ENCODE measurements at regions not wholly inside any gene's neighbourhood (a gene's known extent, or its start where the extent isn't known, plus 50 kb on each side); places are given as distances from the start of the nearest gene placed in this dataset.

DNA sequence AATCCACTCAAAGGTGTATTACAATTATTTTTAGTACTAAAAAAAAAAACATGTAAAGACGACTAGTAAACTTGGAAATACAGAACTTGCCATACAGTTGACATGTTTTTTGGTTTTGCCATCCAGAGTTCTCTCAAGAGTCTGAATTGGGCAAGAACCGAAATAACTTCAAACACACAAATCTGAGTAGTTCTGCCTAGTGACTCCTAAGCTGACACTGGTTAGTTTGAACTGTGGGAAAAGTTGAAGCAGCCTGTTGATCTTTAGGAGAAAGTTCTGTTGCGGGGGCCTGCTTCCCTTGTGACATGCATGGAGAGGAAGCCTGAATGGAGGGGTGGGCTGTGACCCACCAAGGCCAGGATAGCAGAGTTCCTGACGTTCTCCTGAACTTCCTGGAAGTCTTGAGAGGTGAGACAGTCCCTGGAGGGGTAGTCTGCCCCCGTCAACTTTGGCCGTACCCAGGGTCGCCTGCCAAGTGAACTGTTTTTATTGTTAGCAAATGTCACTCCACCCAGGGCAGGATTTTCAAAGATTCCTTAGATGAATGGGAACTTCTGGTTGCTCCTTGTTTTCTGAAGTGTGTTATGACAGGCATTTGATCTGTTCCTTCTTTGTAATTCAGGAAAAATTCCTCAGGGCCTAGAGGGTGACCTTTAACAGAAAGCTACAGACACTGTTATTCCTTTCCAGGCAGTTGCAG, 85.6 kb upstream of the SPTBN1 start:
- WGBS, 3 donors, result 41 to 49% (median 48%) methylated on average over 7 of the region's 7 CpGs
- peaks cover 7% of the 10 kb centered on the region for H3K4me1 ChIP-seq
- intact Hi-C loops (cut with DNase I), result no loop called here

DNA sequence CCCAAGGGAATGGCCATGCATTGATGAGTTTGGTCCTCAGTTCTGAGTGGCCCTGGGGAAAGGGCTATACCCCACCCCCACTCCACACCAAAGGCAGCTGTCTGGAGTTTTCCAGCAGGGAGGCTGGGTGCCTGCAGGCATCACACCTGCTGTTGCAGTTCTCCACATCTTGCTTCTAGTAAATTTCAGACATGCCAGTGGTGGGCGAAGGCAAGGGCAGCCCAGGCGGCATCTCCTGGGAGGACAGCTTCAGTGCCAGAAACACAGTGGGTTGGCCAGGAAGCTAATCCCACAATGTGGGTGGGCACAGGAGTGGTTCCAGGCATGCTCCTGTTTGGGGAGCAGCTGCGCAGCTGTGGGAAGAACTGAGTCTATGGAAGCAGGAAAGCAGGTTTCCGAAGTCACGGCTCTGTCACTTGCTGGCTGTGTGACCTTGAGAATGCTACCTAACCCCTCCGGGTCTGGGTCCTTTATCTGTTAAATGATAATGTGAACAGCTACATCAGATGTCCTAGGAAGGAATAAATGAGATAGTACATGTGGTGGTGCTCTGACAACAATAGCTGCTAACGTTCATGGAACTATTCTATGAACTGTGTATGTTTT, 84.6 kb upstream of the SPTBN1 start:
- 41 to 47% (median 44%) methylated on average over 7 of the region's 7 CpGs for WGBS, 3 donors
- peak in 1 of 4 donors; percentile 31 for ATAC-seq
- H3K4me1 ChIP-seq, result peaks cover 7% of the 10 kb centered on the region

More for the DNA sequence above, 85.6 kb upstream of the SPTBN1 start:
- no peaks in the 10 kb centered on the region for H3K36me3 ChIP-seq (ENCODE audit: insufficient read depth in 1 of 2, low read depth in 1 of 2)
- TF ChIP-seq, protein P1, sequence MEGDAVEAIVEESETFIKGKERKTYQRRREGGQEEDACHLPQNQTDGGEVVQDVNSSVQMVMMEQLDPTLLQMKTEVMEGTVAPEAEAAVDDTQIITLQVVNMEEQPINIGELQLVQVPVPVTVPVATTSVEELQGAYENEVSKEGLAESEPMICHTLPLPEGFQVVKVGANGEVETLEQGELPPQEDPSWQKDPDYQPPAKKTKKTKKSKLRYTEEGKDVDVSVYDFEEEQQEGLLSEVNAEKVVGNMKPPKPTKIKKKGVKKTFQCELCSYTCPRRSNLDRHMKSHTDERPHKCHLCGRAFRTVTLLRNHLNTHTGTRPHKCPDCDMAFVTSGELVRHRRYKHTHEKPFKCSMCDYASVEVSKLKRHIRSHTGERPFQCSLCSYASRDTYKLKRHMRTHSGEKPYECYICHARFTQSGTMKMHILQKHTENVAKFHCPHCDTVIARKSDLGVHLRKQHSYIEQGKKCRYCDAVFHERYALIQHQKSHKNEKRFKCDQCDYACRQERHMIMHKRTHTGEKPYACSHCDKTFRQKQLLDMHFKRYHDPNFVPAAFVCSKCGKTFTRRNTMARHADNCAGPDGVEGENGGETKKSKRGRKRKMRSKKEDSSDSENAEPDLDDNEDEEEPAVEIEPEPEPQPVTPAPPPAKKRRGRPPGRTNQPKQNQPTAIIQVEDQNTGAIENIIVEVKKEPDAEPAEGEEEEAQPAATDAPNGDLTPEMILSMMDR (IDR thresholded peaks at IDR 0.05), result no peak
- peak overlapping the region; percentile 50 for H3K27ac ChIP-seq
- no peaks in the 10 kb centered on the region for H3K27me3 ChIP-seq (ENCODE audit: insufficient read depth in 3 of 3, low read length in 2 of 3)
- no peak overlapping the region for H3K4me3 ChIP-seq
- H3K9me3 ChIP-seq, result peaks cover 8% of the 10 kb centered on the region
- DNase-seq, result peak; percentile 17 to 56
- peak in 1 of 4 donors; percentile 50 for ATAC-seq

GRCh38 chr2:54372361-54372760, 83.8 kb upstream of the SPTBN1 start:
- H3K4me1 ChIP-seq, result peaks cover 7% of the 10 kb centered on the region

More for the DNA sequence above, 84.6 kb upstream of the SPTBN1 start:
- H3K27me3 ChIP-seq (ENCODE audit: insufficient read depth in 3 of 3, low read length in 2 of 3), result no peaks in the 10 kb centered on the region
- intact Hi-C loops (cut with DNase I), result no loop called here
- H3K4me3 ChIP-seq, result no peak overlapping the region
- peak overlapping the region; percentile 50 for H3K27ac ChIP-seq
- TF ChIP-seq, protein P1 (IDR thresholded peaks at IDR 0.05), result no peak
- no peaks in the 10 kb centered on the region for H3K36me3 ChIP-seq (ENCODE audit: insufficient read depth in 1 of 2, low read depth in 1 of 2)
- no peak for DNase-seq
- peaks cover under 1% of the 10 kb centered on the region for H3K9me3 ChIP-seq

DNA sequence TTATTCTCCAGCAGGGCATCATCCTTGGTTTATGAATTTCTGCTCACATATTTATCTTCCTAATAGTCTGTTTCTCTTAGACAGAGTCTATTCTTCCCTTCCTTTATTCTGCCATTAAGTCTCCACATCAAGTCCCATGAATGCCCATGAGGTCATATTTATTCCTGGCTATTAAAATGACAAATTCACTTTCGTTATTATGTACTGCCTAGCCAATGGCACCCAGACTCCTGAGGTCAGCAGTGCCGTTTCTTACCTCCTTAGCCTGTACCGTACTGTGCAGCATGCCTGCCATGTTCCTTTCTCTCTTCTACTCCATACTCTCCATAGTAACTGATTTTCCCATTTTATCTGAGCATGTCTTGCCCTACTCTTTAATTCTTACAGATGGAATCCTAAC, 82.3 kb upstream of the SPTBN1 start:
- no peaks in the 10 kb centered on the region for H3K9me3 ChIP-seq
- ATAC-seq (peak in 2 of 4 donors; percentile 51 to 57), DNase-seq (no peak)
- WGBS, 3 donors, result 33 to 72% (median 43%) methylated on average over 3 of the region's 3 CpGs
- TF ChIP-seq, protein P1 (IDR thresholded peaks at IDR 0.05), result no peak
- peaks cover 7% of the 10 kb centered on the region for H3K4me1 ChIP-seq
- intact Hi-C loops (cut with DNase I), result no loop called here
- H3K36me3 ChIP-seq (ENCODE audit: insufficient read depth in 1 of 2, low read depth in 1 of 2), result no peaks in the 10 kb centered on the region
- no peaks in the 10 kb centered on the region for H3K27me3 ChIP-seq (ENCODE audit: insufficient read depth in 3 of 3, low read length in 2 of 3)
- H3K4me3 ChIP-seq, result no peak overlapping the region
- no peak overlapping the region for H3K27ac ChIP-seq

More at GRCh38 chr2:54372361-54372760, 83.8 kb upstream of the SPTBN1 start:
- H3K4me3 ChIP-seq, result no peak overlapping the region
- H3K36me3 ChIP-seq (ENCODE audit: insufficient read depth in 1 of 2, low read depth in 1 of 2), result no peaks in the 10 kb centered on the region
- TF ChIP-seq, protein P1 (IDR thresholded peaks at IDR 0.05), result no peak
- 34 to 48% (median 43%) methylated on average over 4 of the region's 4 CpGs for WGBS, 3 donors
- H3K9me3 ChIP-seq, result no peaks in the 10 kb centered on the region
- H3K27me3 ChIP-seq (ENCODE audit: insufficient read depth in 3 of 3, low read length in 2 of 3), result no peaks in the 10 kb centered on the region
- ATAC-seq (no peak), DNase-seq (no peak)
- no peak overlapping the region for H3K27ac ChIP-seq
- intact Hi-C loops (cut with DNase I), result no loop called here
